ENCODE measurements at regions not wholly inside any gene's neighbourhood (a gene's known extent, or its start where the extent isn't known, plus 50 kb on each side); places are given as distances from the start of the nearest gene placed in this dataset.

GRCh38 chr2:114027437-114027836 is 137.5 kb downstream of the ACTR3 start:
- no peaks in the 10 kb centered on the region for H3K9me3 ChIP-seq
- intact Hi-C loops (cut with DNase I; ENCODE audit: low total_unique reads): no loop called here

DNA sequence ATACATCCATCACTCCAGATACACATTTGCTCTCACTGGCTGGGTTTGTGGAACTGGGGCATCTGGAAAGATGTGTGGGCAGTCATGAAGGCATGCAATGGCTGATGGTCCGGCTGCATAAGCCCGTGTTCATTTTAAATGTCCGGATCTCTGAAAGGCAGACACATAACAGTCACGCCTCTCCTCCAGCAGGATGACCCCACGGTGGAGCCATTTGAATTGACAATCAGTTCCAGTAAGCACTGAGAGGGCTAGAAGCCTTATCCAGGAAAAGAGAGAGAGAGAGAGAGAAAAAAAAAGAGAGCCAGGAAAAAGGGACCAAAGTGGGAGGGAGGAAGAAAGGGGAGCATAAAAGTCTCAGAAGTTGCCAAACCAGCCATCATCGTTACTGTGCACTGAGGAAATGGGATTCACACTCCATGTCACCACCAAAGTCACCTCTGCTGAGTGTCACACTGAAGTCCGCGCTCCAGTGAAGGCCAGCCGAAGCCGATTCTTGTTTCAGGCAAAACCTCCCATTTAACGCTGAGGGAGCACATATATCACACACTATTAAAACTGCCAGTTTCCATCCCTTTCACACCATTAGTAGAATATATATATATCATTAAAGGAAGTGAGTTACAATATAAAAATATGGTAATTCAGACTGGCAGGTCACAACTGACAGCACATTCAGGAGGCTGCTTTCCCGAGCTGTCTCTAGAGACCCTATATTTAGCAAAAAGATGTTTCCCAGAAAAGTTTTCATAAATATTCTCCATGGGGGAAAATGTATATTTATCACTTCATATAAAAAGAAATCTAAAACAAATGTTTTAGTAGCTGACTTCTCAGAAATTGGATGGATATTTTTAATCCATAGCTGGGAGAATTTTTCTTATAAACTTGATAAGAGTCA is 142.0 kb downstream of the ACTR3 start:
- ATAC-seq (no peak), DNase-seq (no peak)
- H3K27ac ChIP-seq: no peak overlapping the region
- no peak overlapping the region for H3K4me3 ChIP-seq
- H3K9me3 ChIP-seq: no peaks in the 10 kb centered on the region
- no peaks in the 10 kb centered on the region for H3K36me3 ChIP-seq
- no peaks in the 10 kb centered on the region for H3K4me1 ChIP-seq
- in situ Hi-C loops (cut with MboI; ENCODE audit: low sequenced_read_pairs in 4 of 4): no loop called here
- TF ChIP-seq CTCF (IDR thresholded peaks at IDR 0.05 in 4 of 5, conservative IDR thresholded peaks at IDR 0.05 in 1 of 5) (no peak), POLR2A (IDR thresholded peaks at IDR 0.05) (no peak)
- H3K27me3 ChIP-seq: no peaks in the 10 kb centered on the region
- intact Hi-C loops (cut with DNase I; ENCODE audit: low total_unique reads): no loop called here

More at GRCh38 chr2:114027437-114027836, 137.5 kb downstream of the ACTR3 start:
- TF ChIP-seq CTCF (IDR thresholded peaks at IDR 0.05 in 4 of 5, conservative IDR thresholded peaks at IDR 0.05 in 1 of 5) (no peak), POLR2A (IDR thresholded peaks at IDR 0.05) (no peak)
- Histone ChIP-seq H3K27ac (no peak overlapping the region), H3K36me3 (no peaks in the 10 kb centered on the region), H3K27me3 (no peaks in the 10 kb centered on the region), H3K4me1 (no peaks in the 10 kb centered on the region), H3K4me3 (no peak overlapping the region)
- no peak for ATAC-seq
- no peak for DNase-seq
- in situ Hi-C loops (cut with MboI; ENCODE audit: low sequenced_read_pairs in 4 of 4): no loop called here

- ATAC-seq (no peak), DNase-seq (no peak)
- no peaks in the 10 kb centered on the region for H3K4me1 ChIP-seq
- no peak overlapping the region for H3K4me3 ChIP-seq
- no peaks in the 10 kb centered on the region for H3K27me3 ChIP-seq
- H3K27ac ChIP-seq: no peak overlapping the region
- TF ChIP-seq POLR2A (IDR thresholded peaks at IDR 0.05) (no peak), CTCF (IDR thresholded peaks at IDR 0.05 in 4 of 5, conservative IDR thresholded peaks at IDR 0.05 in 1 of 5) (no peak)
- H3K9me3 ChIP-seq: no peaks in the 10 kb centered on the region
- in situ Hi-C loops (cut with MboI; ENCODE audit: low sequenced_read_pairs in 4 of 4): no loop called here
- intact Hi-C loops (cut with DNase I; ENCODE audit: low total_unique reads): no loop called here
- no peaks in the 10 kb centered on the region for H3K36me3 ChIP-seq
Measured at GRCh38 chr2:114032705-114033104, 142.8 kb downstream of the ACTR3 start.

- Histone ChIP-seq H3K4me1 (no peaks in the 10 kb centered on the region), H3K27me3 (no peaks in the 10 kb centered on the region), H3K36me3 (no peaks in the 10 kb centered on the region), H3K9me3 (no peaks in the 10 kb centered on the region), H3K4me3 (no peak overlapping the region), H3K27ac (no peak overlapping the region)
- intact Hi-C loops (cut with DNase I; ENCODE audit: low total_unique reads) (no loop called here), in situ Hi-C loops (cut with MboI; ENCODE audit: low sequenced_read_pairs in 4 of 4) (no loop called here)
- TF ChIP-seq CTCF (IDR thresholded peaks at IDR 0.05 in 4 of 5, conservative IDR thresholded peaks at IDR 0.05 in 1 of 5) (no peak), POLR2A (IDR thresholded peaks at IDR 0.05) (no peak)
- ATAC-seq (no peak), DNase-seq (no peak)
Measured at GRCh38 chr2:114034742-114035141, 144.9 kb downstream of the ACTR3 start.

All from gastrocnemius medialis (tissue), 4 donors.